GM12891 (cell line): ENCODE measurements at regions not wholly inside any gene's neighbourhood (a gene's known extent, or its start where the extent isn't known, plus 50 kb on each side); places are given as distances from the start of the nearest gene placed in this dataset.

Experiments
- DNase-seq: peaks from one replicate; pipeline ENCODE4 v3.0.0; 2011; ENCODE audit warnings: low spot score; ENCODE audit not compliant: insufficient read length
- FAIRE-seq: peaks from 2 replicates; lab custom pipeline; 2011; peaks lifted over from hg19 to GRCh38; lab: Jason Lieb, UNC
- PAX5 ChIP-seq: IDR thresholded peaks from 2 replicates; pipeline ENCODE4 v1.6.1; 2011; ENCODE audit warnings: low read length, moderate library complexity, mild to moderate bottlenecking; ENCODE audit not compliant: insufficient read depth, severe bottlenecking
- POLR2A ChIP-seq: IDR thresholded peaks from 2 replicates; pipeline ENCODE4 v1.6.1; 2011; ENCODE audit warnings: low read depth, low read length, control low read depth
- POLR2AphosphoS5 ChIP-seq: IDR thresholded peaks from 2 replicates; pipeline ENCODE4 v1.6.1; 2011; ENCODE audit warnings: low read depth, low read length, control low read depth
- POU2F2 ChIP-seq: IDR thresholded peaks from 2 replicates; pipeline ENCODE4 v1.6.1; 2011; ENCODE audit warnings: low read depth, mild to moderate bottlenecking, control low read depth, low read length, moderate library complexity
- SPI1 ChIP-seq: IDR thresholded peaks from 2 replicates; pipeline ENCODE4 v1.6.1; 2011; ENCODE audit warnings: low read depth, low read length, control low read depth
- TAF1 ChIP-seq: IDR thresholded peaks from 2 replicates; pipeline ENCODE4 v1.6.1; 2011; ENCODE audit warnings: low read depth, low read length, control low read depth

GRCh38 chr2:196426122-196426521 is 213.4 kb upstream of the CCDC150 start:
- peak; percentile 69 for FAIRE-seq
- TF ChIP-seq PAX5 (no peak), POU2F2 (no peak), SPI1 (no peak), POLR2AphosphoS5 (no peak), POLR2A (no peak), TAF1 (no peak)
- DNase-seq = no peak

GRCh38 chr2:196427986-196428634 is 211.4 kb upstream of the CCDC150 start:
- TF ChIP-seq SPI1 (peak; percentile 69), POLR2A (no peak)
- DNase-seq (no peak), FAIRE-seq (peak; percentile 84)

- DNase-seq (no peak), FAIRE-seq (no peak)
- no peak for TF ChIP-seq POU2F2
- no peak for TF ChIP-seq SPI1
- TF ChIP-seq PAX5 = no peak
- TF ChIP-seq TAF1 = no peak
- no peak for TF ChIP-seq POLR2A
- TF ChIP-seq POLR2AphosphoS5 = no peak
Measured at GRCh38 chr2:196431076-196431475, 208.4 kb upstream of the CCDC150 start.

GRCh38 chr2:196431957-196432356 is 207.6 kb upstream of the CCDC150 start:
- TF ChIP-seq TAF1 (no peak), POLR2A (no peak), POLR2AphosphoS5 (no peak), PAX5 (no peak), SPI1 (no peak), POU2F2 (no peak)
- FAIRE-seq (peak; percentile 33), DNase-seq (no peak)

GRCh38 chr2:196433116-196433515 is 206.4 kb upstream of the CCDC150 start:
- TF ChIP-seq POLR2AphosphoS5 (no peak), TAF1 (no peak), PAX5 (no peak), POU2F2 (no peak), POLR2A (no peak), SPI1 (no peak)
- FAIRE-seq = no peak
- DNase-seq = no peak

- no peak for TF ChIP-seq POLR2A
- no peak for TF ChIP-seq SPI1
- TF ChIP-seq TAF1 = no peak
- no peak for TF ChIP-seq POU2F2
- TF ChIP-seq POLR2AphosphoS5 = no peak
- no peak for TF ChIP-seq PAX5
- FAIRE-seq (no peak), DNase-seq (no peak)
Measured at GRCh38 chr2:196434217-196434616, 205.3 kb upstream of the CCDC150 start.

GRCh38 chr2:196435189-196435588 is 204.3 kb upstream of the CCDC150 start:
- TF ChIP-seq PAX5 = no peak
- no peak for TF ChIP-seq POLR2A
- no peak for TF ChIP-seq POU2F2
- no peak for TF ChIP-seq TAF1
- no peak for TF ChIP-seq SPI1
- TF ChIP-seq POLR2AphosphoS5 = no peak
- no peak for DNase-seq
- FAIRE-seq = no peak

- FAIRE-seq = no peak
- no peak for TF ChIP-seq POLR2AphosphoS5
- no peak for TF ChIP-seq PAX5
- TF ChIP-seq POLR2A = no peak
- TF ChIP-seq POU2F2 = no peak
- no peak for TF ChIP-seq TAF1
- no peak for TF ChIP-seq SPI1
Measured at GRCh38 chr2:196437626-196438025, 201.9 kb upstream of the CCDC150 start.

GRCh38 chr2:196439760-196440159 is 199.8 kb upstream of the CCDC150 start:
- no peak for FAIRE-seq
- no peak for DNase-seq
- no peak for TF ChIP-seq TAF1
- no peak for TF ChIP-seq PAX5
- no peak for TF ChIP-seq POU2F2
- no peak for TF ChIP-seq POLR2AphosphoS5
- no peak for TF ChIP-seq SPI1
- TF ChIP-seq POLR2A = no peak

More at GRCh38 chr2:196437626-196438025, 201.9 kb upstream of the CCDC150 start:
- DNase-seq = no peak

GRCh38 chr2:196440413-196440812 is 199.1 kb upstream of the CCDC150 start:
- FAIRE-seq (no peak), DNase-seq (no peak)
- TF ChIP-seq POLR2A (no peak), PAX5 (no peak), SPI1 (no peak), POLR2AphosphoS5 (no peak), POU2F2 (no peak), TAF1 (no peak)

GRCh38 chr2:196441527-196441926 is 198.0 kb upstream of the CCDC150 start:
- TF ChIP-seq TAF1 (no peak), POLR2AphosphoS5 (no peak), SPI1 (peak; percentile 92), POLR2A (no peak)
- FAIRE-seq = peak; percentile 5
- DNase-seq = no peak
